ENCODE measurements at regions not wholly inside any gene's neighbourhood (a gene's known extent, or its start where the extent isn't known, plus 50 kb on each side); places are given as distances from the start of the nearest gene placed in this dataset.

GRCh38 chr15:47289656-47290055 is 427.6 kb upstream of the SEMA6D start:
- H4K8ac ChIP-seq (ENCODE audit: low read depth in 2 of 2, low read length in 2 of 2) = no peak overlapping the region
- H3K4me2 ChIP-seq (ENCODE audit: low read depth, low read length) = no peak overlapping the region
- intact Hi-C loops (cut with micrococcal nuclease) = loop anchor here (5.0 kb wide), 4 partner anchors 43 to 428 kb away; partner anchors contain the start of gene SEMA6D
- H3K9me3 ChIP-seq (ENCODE audit: control insufficient read depth, insufficient read depth, low read length) = no peaks in the 10 kb centered on the region
- no peak overlapping the region for H4K5ac ChIP-seq (ENCODE audit: low read depth, low read length)
- no peak overlapping the region for H4K91ac ChIP-seq (ENCODE audit: insufficient read depth, low read depth, low read length)
- H3K79me1 ChIP-seq (ENCODE audit: low read depth in 1 of 2, low read length in 2 of 2) = no peaks in the 10 kb centered on the region
- in situ Hi-C loops (cut with MboI; ENCODE audit: low sequenced_read_pairs) = no loop called here
- no peak overlapping the region for H3K56ac ChIP-seq (ENCODE audit: extremely low read depth, insufficient read depth, low read length)
- no TSS peak for BruUV-seq (replicated peaks)
- no peak overlapping the region for H3K14ac ChIP-seq (replicated peaks; ENCODE audit: low read depth, low read length)
- H3K27me3 ChIP-seq (ENCODE audit: control insufficient read depth, insufficient read depth, low read length) = no peaks in the 10 kb centered on the region; the same call in 1 of the 2 replicates
- H2BK15ac ChIP-seq (ENCODE audit: low read depth, low read length) = no peak overlapping the region
- H3K4me3 ChIP-seq (ENCODE audit: insufficient read depth, low read depth, low read length) = no peak overlapping the region
- TF ChIP-seq BHLHE40 (IDR thresholded peaks at IDR 0.05; ENCODE audit: low read depth, low read length) (no peak), CTCF (conservative IDR thresholded peaks at IDR 0.05; ENCODE audit: low read depth, low read length) (no peak), CEBPB (IDR thresholded peaks at IDR 0.05; ENCODE audit: low read depth, low read length) (no peak), RAD21 (IDR thresholded peaks at IDR 0.05; ENCODE audit: low read length) (no peak), FOS (IDR thresholded peaks at IDR 0.05; ENCODE audit: low read depth, low read length) (no peak), MAFK (IDR thresholded peaks at IDR 0.05; ENCODE audit: low read depth, low read length) (no peak), ELK1 (IDR thresholded peaks at IDR 0.05; ENCODE audit: borderline replicate concordance, low read depth, low read length) (no peak), NFE2L2 (IDR thresholded peaks at IDR 0.05; ENCODE audit: low read depth, low read length) (no peak), MXI1 (IDR thresholded peaks at IDR 0.05; ENCODE audit: borderline replicate concordance, low read depth, low read length) (no peak), RCOR1 (IDR thresholded peaks at IDR 0.05; ENCODE audit: insufficient replicate concordance, low read length) (no peak), RFX5 (IDR thresholded peaks at IDR 0.05; ENCODE audit: low read depth, low read length) (no peak), SMC3 (IDR thresholded peaks at IDR 0.05; ENCODE audit: low read depth, low read length) (no peak), POLR2A (IDR thresholded peaks at IDR 0.05; ENCODE audit: low read depth, low read length) (no peak), MAZ (IDR thresholded peaks at IDR 0.05; ENCODE audit: borderline replicate concordance, low read depth, low read length) (no peak), CHD1 (IDR thresholded peaks at IDR 0.05; ENCODE audit: low read depth, low read length) (no peak), USF2 (IDR thresholded peaks at IDR 0.05; ENCODE audit: low read depth, low read length) (no peak)
- no CpG with 5 or more reads among the region's 2 CpGs for WGBS, 2 experiments (ENCODE audit: extremely low coverage in 2 of 2, insufficient read length in 1 of 2)
- DNase-seq (no peak), ATAC-seq (ENCODE audit: low read depth) (no peak)
- H3K9ac ChIP-seq (ENCODE audit: low read depth, low read length) = no peak overlapping the region
- H3K4ac ChIP-seq (ENCODE audit: low read depth, low read length) = no peak overlapping the region
- dilution Hi-C loops (cut with HindIII; ENCODE audit: low sequenced_read_pairs, unreplicated experiment) = no loop called here
- CTCF ChIA-PET = interaction anchor here (0.6 kb wide), 1 partner anchor 93 kb away, joined by 3 read pairs; no protein-coding TSS in a partner anchor
- H2AK9ac ChIP-seq (replicated peaks; ENCODE audit: low read depth, low read length, poor library complexity) = no peak overlapping the region
- no peaks in the 10 kb centered on the region for H4K20me1 ChIP-seq (ENCODE audit: insufficient read depth, low read length)
- no peak overlapping the region for H2AK5ac ChIP-seq (ENCODE audit: low read depth, low read length)
- H3K9me1 ChIP-seq (ENCODE audit: insufficient read depth, low read length) = peaks cover 4% of the 10 kb centered on the region; the same call in 1 of the 2 replicates
- no peak overlapping the region for H2AFZ ChIP-seq (replicated peaks; ENCODE audit: low read length, poor library complexity)
- no peak overlapping the region for H2BK20ac ChIP-seq (ENCODE audit: low read depth, low read length)
- H3K23ac ChIP-seq (ENCODE audit: low read depth, low read length) = no peak overlapping the region
- no peaks in the 10 kb centered on the region for H3K36me3 ChIP-seq (ENCODE audit: control insufficient read depth, insufficient read depth, low read length)
- POLR2A ChIA-PET (ENCODE audit: unreplicated experiment) = no interaction called here
- no peak overlapping the region for H2BK120ac ChIP-seq (ENCODE audit: low read depth, low read length)
- no peak overlapping the region for H3K18ac ChIP-seq (ENCODE audit: low read depth, low read length)
- no peak overlapping the region for H2BK5ac ChIP-seq (ENCODE audit: low read depth, low read length, poor library complexity, severe bottlenecking)
- H3K27ac ChIP-seq (ENCODE audit: insufficient read depth, low read length) = no peak overlapping the region
- H3K4me1 ChIP-seq (ENCODE audit: control insufficient read depth, insufficient read depth, low read length) = peaks cover 4% of the 10 kb centered on the region

Data from IMR-90 (cell line).